ENCODE measurements at regions not wholly inside any gene's neighbourhood (a gene's known extent, or its start where the extent isn't known, plus 50 kb on each side); places are given as distances from the start of the nearest gene placed in this dataset.

GRCh38 chr16:64004116-64004515 is 1117.7 kb downstream of the CDH11 start:
- Histone ChIP-seq H3T11ph (ENCODE audit: low read length) (no peak overlapping the region), H4K5ac (ENCODE audit: insufficient read length, low read depth, low read length) (no peak overlapping the region), H3K79me2 (ENCODE audit: insufficient read depth, low read length) (no peaks in the 10 kb centered on the region), H2BK120ac (ENCODE audit: low read depth, low read length, poor library complexity, severe bottlenecking) (no peak overlapping the region), H3K79me1 (ENCODE audit: insufficient read depth, low read depth, low read length, poor library complexity, severe bottlenecking) (no peaks in the 10 kb centered on the region), H4K20me1 (ENCODE audit: control insufficient read depth, insufficient read depth, insufficient read length) (no peaks in the 10 kb centered on the region), H2BK20ac (ENCODE audit: low read depth, low read length, poor library complexity, severe bottlenecking) (no peak overlapping the region), H2AFZ (ENCODE audit: low read length) (no peak overlapping the region), H2BK15ac (ENCODE audit: low read depth, low read length) (no peak overlapping the region), H2BK5ac (ENCODE audit: insufficient read length, low read length) (no peak overlapping the region), H3K23ac (ENCODE audit: insufficient read length, low read depth, low read length) (no peak overlapping the region), H3K27me3 (ENCODE audit: insufficient read depth, low read length) (no peaks in the 10 kb centered on the region), H3K9me3 (ENCODE audit: control insufficient read depth, low read depth, low read length) (no peaks in the 10 kb centered on the region), H3K23me2 (ENCODE audit: insufficient read length, low read depth, low read length, poor library complexity, severe bottlenecking) (no peaks in the 10 kb centered on the region), H3K27ac (ENCODE audit: insufficient read length, low read depth, low read length) (no peak overlapping the region), H4K8ac (replicated peaks; ENCODE audit: insufficient read length, low read depth, low read length) (no peak overlapping the region), H4K91ac (ENCODE audit: insufficient read length, low read depth, low read length) (no peak overlapping the region), H3K14ac (ENCODE audit: insufficient read depth, low read length) (no peak overlapping the region), H3K56ac (ENCODE audit: insufficient read length, low read depth, low read length) (no peak overlapping the region), H3K18ac (ENCODE audit: insufficient read length, low read depth, low read length) (no peak overlapping the region), H3K9ac (ENCODE audit: extremely low read depth, insufficient read length, low read length) (no peak overlapping the region), H3K4ac (ENCODE audit: low read depth, low read length) (no peak overlapping the region), H3K4me2 (ENCODE audit: insufficient read depth, insufficient read length, low read length) (no peak overlapping the region), H2AK5ac (ENCODE audit: insufficient read length, low read length) (no peak overlapping the region), H2BK12ac (ENCODE audit: insufficient read length, low read depth, low read length) (no peak overlapping the region), H3K4me1 (ENCODE audit: insufficient read depth, low read length) (no peaks in the 10 kb centered on the region)
- Mint-ChIP-seq H3K4me1 (no peaks in the 10 kb centered on the region), H3K27ac (peak overlapping the region in 1 of 3 experiments; percentile 73; a peak in 1 of 7 replicates), H3K4me3 (no peak overlapping the region), H3K36me3 (ENCODE audit: insufficient read depth in 1 of 3, low read depth in 3 of 3) (peaks cover 0 to 2% (median 0%) of the 10 kb centered on the region in 3 experiments; a peak in 2 of 7 replicates), H3K27me3 (ENCODE audit: low read depth) (no peaks in the 10 kb centered on the region), H3K9me3 (peaks cover 0 to 2% of the 10 kb centered on the region in 2 experiments; a peak in 2 of 5 replicates)
- no peak for DNase-seq
- WGBS (ENCODE audit: extremely low coverage, insufficient read length, low lambda C conversion rate), result no CpG with 5 or more reads among the region's 1 CpG
- TF ChIP-seq CTCF (conservative IDR thresholded peaks at IDR 0.05), result no peak

Measured in H9 (cell line).